Liver (tissue), 3 donors: ENCODE measurements at regions not wholly inside any gene's neighbourhood (a gene's known extent, or its start where the extent isn't known, plus 50 kb on each side); places are given as distances from the start of the nearest gene placed in this dataset.

Source experiments
- ATF3 ChIP-seq: IDR thresholded peaks from 2 replicates; pipeline ENCODE4 v1.6.1; 2016; ENCODE audit warnings: antibody characterized with exemption
- CTCF ChIP-seq: fragments of 150-350 bp; IDR thresholded peaks from 2 replicates; pipeline ENCODE4 v1.5.1; 2017; ENCODE audit warnings: improper control_type of control experiment, low read depth, low read length; ENCODE audit not compliant: missing input control
- JUND ChIP-seq, 2 donors: IDR thresholded peaks; 2 replicates each; pipeline ENCODE4 v1.6.1; 2016; ENCODE audit warnings: antibody characterized with exemption in 2 of 2
- YY1 ChIP-seq: IDR thresholded peaks from 2 replicates; pipeline ENCODE4 v1.6.1; 2016; ENCODE audit warnings: antibody characterized with exemption, mild to moderate bottlenecking
- donor health status: healthy.
- donor health status: healthy.

GRCh38 chr1:184299406-184299790 is 87.4 kb upstream of the C1orf21 start:
- TF ChIP-seq CTCF (no peak), JUND (IDR thresholded peaks at IDR 0.05) (no peak), YY1 (no peak), ATF3 (no peak)
